ENCODE measurements at regions not wholly inside any gene's neighbourhood (a gene's known extent, or its start where the extent isn't known, plus 50 kb on each side); places are given as distances from the start of the nearest gene placed in this dataset.

GRCh38 chr17:70230850-70231640 is 61.7 kb downstream of the KCNJ2 start:
- no peak for DNase-seq (ENCODE audit: low spot score)

GRCh38 chr17:70232466-70232865 is 63.1 kb downstream of the KCNJ2 start:
- no peak for DNase-seq (ENCODE audit: low spot score)

DNA sequence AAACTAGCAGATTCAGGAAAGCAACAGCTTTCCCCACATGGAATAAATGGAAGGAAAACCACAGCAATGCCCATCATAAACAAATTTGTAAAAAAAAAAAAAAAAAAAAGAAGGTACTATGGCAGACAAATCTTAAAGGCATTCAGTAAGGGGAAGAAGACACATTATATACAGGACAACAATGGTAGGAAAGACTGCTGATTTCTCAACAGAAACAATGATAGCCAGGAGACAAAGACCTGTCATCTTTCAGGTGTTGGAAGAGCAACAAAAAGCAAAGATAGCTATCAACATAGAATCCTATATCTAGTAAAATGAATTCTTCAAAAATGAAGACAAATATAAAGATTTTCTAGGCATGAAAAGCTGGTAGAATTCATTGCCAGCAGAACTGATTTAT is 65.9 kb downstream of the KCNJ2 start:
- no peak for DNase-seq (ENCODE audit: low spot score)

DNA sequence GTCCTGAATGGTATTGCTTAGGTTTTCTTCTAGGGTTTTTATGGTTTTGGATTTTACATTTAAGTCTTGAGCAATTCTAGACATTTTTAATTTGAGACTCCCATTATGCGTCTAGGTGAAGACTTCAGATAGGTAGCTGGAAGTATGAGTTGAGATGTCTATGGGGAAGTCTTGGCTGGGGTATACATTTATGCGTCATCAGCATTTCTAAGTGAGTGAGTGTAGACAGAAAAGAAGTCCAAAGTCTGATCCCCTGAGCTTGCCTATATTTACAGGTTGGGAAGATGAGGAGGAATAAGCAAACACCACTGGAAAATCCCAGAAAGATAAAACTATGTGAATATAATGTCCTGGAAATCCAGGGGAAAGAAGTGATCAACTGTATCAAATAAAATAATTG is 68.9 kb downstream of the KCNJ2 start:
- DNase-seq (ENCODE audit: low spot score), result no peak

GRCh38 chr17:70238646-70239045 is 69.3 kb downstream of the KCNJ2 start:
- DNase-seq (ENCODE audit: low spot score), result no peak

GRCh38 chr17:70239391-70239826 is 70.1 kb downstream of the KCNJ2 start:
- no peak for DNase-seq (ENCODE audit: low spot score)

DNA sequence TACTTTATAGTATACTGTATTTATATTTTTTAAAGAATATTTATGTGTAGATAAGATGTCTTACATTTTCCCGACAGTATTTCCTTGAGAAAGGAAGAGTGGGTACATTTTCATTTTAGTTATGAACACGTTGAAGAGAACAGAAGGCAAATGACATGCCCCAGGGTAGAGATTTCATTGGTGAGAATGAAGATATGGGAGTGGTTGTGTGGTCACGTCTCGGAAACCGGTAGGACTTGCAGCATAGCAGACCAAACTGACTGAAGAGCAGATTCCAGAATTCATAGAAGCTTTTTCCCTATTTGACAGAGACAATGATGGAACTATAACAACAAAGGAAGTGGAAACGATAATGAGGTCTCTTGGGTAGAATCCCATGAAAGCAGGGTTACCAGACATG is 71.7 kb downstream of the KCNJ2 start:
- no peak for DNase-seq (ENCODE audit: low spot score)

DNA sequence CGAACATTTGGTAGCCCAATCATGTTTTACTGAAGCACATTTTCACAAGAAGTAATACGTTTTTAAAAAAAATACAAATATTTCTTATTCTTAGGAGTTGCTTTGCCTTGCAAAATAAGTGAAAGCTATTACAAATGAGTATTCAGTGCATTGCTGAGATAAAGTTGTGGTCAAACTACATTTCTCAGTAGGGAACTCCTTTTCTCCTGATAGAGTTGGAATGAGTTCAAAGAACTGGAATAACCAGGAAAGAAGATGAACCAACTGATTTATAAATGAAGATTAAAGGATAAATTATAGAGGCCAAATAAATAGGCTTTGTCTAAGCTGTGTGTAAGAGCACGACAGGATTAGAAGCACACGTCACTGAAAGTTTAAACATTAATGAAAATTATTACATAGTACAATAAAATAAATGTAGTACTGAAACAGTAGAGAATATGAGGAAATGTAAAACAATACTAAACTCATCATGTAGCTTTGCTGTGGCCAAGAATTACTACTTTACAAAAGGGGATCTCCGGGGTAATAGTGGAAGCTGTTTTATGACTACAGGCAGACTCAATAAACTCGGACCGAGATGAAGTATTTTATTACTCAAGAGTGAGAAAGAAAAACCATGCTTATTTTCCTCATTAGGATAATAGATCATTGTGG is 73.6 kb downstream of the KCNJ2 start:
- no peak for DNase-seq (ENCODE audit: low spot score)

DNA sequence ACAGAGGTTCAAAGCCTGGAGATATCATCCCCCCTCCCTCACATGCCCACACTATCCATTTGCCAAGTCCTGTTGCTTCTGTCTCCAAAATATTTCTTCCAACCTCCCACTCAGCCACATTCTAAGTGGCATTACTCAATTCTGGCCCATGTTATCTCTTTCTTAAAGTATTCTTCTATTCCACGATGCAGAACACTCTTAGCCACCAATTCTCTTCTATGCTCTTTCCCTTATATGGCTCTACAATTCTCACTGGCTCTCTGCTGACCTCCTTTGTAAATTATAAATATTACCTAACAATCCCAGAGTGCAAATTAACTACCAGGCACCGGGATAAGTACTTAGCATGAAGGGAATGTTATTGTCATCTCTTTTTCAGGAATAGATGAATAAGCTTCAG is 82.4 kb downstream of the KCNJ2 start:
- no peak for DNase-seq (ENCODE audit: low spot score)

DNA sequence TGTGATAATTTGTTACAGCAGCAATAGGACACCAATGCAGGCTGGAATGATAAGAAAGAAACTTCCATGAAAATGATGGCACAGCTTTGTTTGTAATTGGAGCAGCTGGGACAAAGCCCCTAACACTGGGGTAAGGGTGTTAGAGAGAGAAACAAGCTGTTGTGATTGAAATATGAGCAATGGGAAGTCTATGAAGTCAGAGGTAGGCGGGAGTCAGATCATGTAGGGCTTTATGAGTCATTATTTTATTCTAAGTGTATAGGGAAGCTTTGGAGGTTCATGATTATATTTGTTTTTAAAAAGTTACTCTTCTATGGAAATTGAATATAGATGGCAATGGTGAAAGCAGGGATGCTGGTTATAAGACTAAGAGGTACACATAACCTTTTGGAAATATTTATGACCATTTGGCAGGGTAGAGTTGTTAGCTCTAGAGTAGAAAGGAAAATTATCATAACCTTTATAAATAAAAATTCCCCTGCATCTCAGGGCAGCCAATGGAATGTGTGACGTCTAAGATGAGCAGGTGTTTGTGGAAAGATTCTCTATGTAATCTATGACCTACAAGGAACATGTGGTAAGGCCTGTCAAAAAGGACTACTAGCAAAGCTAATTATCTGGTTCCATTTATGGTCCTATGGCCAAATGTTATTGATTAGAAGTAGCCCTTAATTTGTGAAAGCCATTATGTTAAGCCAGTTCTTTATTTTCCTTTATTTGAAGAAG is 85.6 kb downstream of the KCNJ2 start:
- DNase-seq (ENCODE audit: low spot score), result no peak

DNA sequence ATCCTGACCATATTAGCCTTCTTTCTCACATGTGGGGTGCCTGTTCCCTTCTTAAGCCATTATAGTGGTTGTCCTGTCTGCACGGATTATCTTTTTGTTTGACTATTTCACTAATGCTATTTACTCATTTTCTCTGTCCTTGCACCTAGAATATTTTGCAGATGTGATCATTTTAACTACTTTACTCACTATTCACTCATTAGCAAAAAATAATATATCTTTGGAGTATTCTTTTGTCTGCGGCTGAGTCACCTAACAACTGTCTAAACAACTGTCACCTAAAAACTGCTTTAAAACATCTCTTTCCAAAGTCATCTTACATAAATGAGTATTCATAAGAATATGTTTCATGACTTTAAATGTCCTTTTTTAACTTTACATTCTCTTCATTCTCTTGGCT is 87.4 kb downstream of the KCNJ2 start:
- DNase-seq (ENCODE audit: low spot score), result no peak

DNA sequence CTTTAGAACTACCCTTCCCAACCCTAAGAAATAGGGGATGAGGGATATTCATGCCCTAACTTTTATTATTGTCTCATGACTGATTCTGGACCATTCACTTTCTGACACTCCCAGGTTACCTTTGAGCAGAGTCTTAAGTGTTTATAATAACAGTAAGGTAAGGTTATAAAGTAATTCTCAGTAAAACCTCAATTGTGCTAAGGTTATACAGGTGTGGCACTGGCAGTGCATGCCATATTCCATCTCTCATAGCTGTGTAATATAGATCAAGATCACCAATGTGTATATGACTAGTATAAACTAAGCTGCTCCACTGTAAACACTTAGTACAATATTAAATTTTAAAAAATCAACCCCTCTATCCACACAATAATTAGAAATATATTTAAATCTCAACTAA is 89.1 kb downstream of the KCNJ2 start:
- no peak for DNase-seq (ENCODE audit: low spot score)

- no peak for DNase-seq (ENCODE audit: low spot score)
Observed at GRCh38 chr17:70259400-70259799, 90.1 kb downstream of the KCNJ2 start.

DNA sequence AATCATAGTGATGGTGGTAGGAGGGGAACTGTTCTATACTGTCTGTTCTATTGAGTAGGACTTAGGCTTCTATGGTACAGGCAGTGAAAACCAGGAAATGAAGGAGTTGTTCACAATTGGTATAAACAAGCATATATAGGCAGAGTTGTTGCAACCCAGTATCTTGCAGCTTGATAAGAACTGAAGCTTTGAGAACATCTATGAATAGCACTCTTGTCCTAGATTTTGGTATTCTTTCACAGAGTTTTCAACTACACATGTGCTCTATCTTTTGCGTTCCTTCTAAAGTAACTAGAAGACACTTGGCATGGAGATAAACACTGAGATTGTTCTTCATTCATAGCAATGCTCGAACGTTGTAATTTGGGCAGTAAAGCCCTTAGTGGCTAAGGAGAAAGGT is 91.8 kb downstream of the KCNJ2 start:
- DNase-seq (ENCODE audit: low spot score), result no peak

GRCh38 chr17:70265471-70265870 is 96.1 kb downstream of the KCNJ2 start:
- DNase-seq (ENCODE audit: low spot score), result no peak

- DNase-seq (ENCODE audit: low spot score), result no peak
Observed at GRCh38 chr17:70266394-70266793, 97.1 kb downstream of the KCNJ2 start.

- DNase-seq (ENCODE audit: low spot score), result no peak
Observed at GRCh38 chr17:70268383-70268782, 99.1 kb downstream of the KCNJ2 start.

- DNase-seq (ENCODE audit: low spot score), result no peak
Observed at GRCh38 chr17:70270554-70270953, 101.2 kb downstream of the KCNJ2 start.

GRCh38 chr17:70271200-70271599 is 101.9 kb downstream of the KCNJ2 start:
- DNase-seq (ENCODE audit: low spot score), result no peak

GRCh38 chr17:70271672-70272071 is 102.3 kb downstream of the KCNJ2 start:
- no peak for DNase-seq (ENCODE audit: low spot score)

DNA sequence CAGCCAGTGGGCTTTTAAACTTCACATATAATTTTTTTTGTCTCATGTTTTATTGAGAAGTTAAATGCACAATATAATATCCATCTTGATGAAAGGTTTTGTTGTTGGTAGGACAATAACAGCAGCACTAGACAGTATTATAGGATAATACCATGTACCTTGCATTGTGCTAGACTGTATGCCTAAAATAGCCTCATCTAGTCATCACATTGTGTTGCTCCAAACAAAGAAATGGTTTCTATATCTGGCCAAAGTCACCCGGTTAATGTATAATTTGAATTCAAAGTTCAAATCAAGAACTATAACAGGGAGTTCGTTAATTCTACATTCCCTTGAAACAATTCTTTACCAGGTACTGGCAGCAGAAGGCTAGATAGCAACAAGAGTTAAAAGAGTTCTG is 104.9 kb downstream of the KCNJ2 start:
- DNase-seq (ENCODE audit: low spot score), result no peak

DNA sequence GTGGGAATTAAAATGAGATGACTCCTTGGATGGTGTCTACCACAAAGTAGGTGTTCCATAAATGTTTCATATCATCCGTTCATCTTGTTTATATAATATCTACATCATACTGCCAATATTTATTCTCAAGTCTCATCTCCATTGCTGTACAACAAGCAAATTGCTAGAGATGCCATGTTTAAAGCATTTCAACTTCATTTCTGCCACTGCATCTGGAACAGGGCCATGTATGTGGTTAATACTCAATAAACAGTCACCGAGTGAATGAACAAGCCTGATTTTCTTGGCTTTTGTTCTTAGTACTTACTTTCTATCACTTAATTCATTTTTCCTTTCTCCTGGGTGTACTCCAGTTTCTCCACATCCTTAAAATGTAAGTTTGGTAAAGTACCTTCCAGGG is 107.6 kb downstream of the KCNJ2 start:
- no peak for DNase-seq (ENCODE audit: low spot score)

GRCh38 chr17:70278844-70279462 is 109.6 kb downstream of the KCNJ2 start:
- DNase-seq (ENCODE audit: low spot score), result no peak
